ENCODE measurements at regions not wholly inside any gene's neighbourhood (a gene's known extent, or its start where the extent isn't known, plus 50 kb on each side); places are given as distances from the start of the nearest gene placed in this dataset.
A peak's percentile ranks its signal among the peaks of the same experiment; 100 is the strongest.
"Not testable (repeated sequence)": the region's sequence is repeated elsewhere in the genome, so short reads cannot be mapped to it uniquely, and the experiment has no call there.

DNA sequence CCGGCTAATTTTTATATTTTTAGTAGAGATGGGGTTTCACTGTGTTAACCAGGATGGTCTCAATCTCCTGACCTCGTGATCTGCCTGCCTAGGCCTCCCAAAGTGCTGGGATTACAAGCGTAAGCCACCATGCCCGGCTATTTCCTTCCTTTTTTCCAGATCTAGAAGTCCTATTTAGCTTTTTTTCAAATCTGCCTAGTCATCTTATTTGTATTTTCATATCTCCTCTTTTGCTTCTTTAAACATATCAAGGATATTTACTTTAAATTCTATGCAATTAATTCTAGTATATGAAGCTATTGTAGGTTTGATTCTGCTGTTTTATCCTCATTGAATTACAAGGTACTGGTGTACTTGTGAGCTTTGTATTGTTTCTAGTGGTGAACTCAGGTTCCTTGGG lies 119.1 kb downstream of the MACIR start:
- not testable (repeated sequence) for DNase-seq (ENCODE audit: low spot score)

DNA sequence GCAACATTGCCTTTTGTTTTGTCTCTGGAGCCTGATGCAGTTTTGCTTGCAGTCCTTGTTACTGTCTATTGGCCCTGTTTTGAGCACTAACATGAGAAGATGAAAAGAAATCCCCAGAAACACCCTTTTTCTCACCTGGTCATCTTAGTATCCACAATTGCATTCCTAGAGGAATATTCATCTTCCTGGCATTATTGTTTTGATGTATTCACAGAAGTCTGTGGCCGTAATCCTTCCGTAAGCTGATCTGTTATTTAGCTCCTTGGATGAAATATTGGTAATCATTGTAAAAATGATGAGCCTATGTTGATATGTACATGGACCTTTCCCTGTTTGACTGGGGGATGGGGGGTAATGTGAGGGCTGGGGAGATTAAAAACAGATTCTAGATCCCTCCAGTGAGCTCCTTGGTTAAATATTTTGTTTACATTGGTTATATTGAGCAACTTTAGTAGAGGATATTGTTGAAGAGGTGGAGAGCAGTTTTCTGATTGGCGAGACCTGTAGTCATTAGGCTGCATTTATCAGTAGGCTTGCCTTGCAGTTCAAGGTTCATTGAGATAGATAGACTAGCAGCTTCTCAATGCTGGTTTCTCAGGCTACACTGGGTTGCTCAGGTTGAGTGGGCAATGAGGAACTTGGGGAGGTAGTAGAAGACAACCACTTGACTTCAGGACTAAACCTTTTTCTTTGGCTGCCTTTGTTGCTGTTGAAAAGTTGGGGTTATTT lies 117.5 kb downstream of the MACIR start:
- DNase-seq (ENCODE audit: low spot score), result peak; percentile 6

DNA sequence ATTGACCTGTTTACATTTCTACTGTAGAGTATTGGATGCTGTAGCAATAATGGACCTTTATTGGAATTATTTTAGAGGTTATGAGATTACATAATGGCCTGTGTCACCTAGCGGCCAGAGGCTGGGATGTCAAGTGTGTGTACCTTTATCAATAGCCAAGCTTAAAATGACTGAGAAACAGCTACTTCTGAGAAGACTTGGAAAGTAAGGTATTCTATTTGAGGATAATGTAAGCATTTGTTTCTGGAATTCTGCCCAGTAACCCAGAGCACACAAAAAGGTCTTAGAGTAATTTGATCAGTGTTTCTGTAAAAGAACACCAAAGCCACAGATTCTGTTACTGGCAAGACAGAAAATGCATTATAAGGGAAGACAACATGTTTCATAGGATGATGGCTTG lies 116.8 kb downstream of the MACIR start:
- peak; percentile 7 for DNase-seq (ENCODE audit: low spot score)

DNA sequence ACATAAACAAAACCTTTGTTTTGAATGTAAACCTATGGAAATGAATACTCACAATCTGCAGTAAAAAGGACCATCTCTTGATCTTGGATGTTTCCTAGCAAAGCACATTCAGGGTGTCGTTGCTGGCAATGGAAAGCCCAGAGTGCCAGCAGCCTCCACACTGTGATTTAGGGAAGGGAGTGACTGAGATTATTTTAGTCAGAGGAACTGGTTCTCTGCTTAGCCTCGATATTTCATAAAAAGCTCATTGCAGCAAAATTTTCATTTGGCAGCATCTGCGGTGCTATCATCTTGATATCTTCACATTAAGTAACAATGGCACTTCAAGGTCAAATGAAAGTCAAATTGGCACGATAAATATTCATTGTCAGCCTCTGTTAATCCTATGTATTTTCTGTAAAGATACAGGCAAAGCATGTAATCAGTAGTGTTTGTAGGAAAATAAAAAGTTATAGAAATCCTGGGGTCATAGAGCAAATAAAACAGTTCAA lies 116.0 kb downstream of the MACIR start:
- DNase-seq (ENCODE audit: low spot score), result no peak

DNA sequence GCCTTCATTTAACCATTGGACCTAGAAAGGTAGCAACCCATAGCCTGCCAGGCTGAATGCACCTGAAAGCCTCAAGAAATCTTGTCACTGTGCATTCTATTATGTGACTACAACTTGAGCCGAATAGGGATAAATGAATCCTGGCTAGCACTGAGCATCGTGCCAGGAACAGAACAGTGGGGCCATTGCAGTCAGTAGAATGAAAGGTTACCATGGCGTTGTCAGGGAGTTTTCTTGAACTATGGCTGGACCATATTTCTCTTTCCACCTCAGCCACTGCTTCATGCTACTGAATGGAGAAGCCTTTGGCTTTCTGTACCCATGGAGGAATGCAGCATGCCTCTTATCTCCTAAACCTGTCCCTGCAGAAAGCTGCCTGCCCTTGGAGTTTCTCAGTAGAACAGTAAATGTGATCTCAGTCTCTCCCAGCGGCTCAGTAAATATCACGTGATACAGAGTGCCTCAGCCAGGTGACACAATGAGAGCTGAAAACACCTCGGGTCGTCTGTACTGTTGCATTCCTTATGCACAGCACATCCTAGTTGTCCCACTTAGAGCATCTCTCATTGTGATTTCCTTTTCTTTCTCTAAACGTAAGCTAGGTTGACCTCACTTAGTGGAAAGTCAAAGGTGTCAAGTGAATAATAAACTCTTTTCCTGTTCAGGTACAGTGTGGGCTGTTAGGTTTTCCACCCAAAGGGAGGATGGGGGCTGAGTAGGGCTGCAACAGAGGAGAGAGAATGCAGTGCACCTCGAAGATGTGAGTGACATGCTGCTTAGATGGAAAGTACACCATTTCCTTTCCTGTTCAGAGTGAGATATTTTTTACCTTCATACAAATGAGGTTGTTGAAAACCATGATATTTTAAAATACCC lies 115.3 kb downstream of the MACIR start:
- no peak for DNase-seq (ENCODE audit: low spot score)

DNA sequence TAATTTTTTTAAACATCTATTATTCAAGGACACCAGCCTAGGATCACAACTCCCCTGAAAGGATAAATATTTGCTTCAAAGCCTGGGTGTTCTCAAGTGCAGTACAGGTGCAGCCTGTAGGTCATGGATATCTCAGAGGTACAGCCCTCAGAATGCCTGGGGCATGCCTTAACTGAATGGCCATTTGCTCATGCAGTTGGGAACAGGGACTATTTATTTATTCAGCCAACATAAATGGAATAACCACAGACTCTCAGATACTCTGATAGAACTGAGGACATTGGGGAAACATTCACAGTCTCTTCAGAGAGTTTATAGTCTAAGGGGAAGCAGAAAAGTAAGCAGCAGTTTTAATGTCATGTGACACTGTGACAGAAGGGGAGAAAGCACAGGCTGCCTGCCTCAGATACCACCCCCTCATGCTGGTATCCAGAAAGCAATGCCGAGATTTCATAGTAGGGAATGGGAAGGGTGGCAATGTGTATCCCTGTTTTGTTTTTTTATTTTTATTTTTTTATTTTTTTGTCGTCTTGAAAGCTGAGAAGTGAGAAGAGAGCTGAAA lies 112.6 kb downstream of the MACIR start:
- no peak for DNase-seq (ENCODE audit: low spot score)

DNA sequence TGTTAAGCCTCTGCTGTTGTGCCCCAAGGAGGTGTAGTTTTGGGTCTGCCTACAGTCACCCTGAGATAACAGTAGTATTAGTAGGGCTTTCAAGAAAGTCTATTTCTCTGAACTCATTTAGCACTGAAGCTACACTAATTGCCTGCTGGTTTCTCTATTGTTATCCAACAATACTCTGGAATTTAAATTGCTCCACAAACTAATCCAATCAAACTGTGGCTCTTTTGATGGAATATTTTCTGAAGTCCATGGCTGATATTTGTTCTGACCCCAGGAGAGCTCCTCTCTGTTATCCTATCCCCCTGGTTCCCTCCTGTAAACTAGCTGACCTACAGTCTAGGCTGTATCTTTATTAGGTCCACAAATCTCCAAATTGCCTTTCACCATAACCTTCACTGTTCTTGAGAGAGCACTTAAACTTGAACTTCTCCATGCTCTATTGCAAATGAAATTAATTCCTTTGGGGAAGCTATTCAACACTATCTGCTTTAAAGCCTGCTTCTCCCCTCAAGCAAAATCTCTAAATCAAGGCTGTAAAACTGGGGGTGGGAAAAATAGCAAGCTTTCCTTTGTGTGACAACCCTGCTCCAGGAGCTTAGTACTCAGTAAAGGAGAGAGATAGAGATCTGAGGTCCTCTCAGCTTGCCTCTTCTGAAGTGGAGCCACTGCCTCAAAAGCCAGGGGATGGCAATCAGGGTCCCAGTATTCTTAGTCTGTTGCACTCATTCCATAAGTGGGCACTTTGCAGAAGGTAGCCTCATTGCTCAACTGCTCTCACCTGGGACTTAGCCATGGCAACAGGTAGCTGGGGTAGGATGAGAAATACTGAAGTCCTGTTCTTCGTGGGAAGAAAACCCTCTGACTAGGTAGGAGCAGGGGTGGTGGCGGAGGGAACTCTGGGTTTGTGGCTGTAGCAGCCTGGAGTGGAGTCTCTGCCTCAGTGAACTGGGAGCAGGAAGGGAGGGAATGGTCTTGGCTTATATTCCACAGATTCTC lies 110.9 kb downstream of the MACIR start:
- no peak for DNase-seq (ENCODE audit: low spot score)

DNA sequence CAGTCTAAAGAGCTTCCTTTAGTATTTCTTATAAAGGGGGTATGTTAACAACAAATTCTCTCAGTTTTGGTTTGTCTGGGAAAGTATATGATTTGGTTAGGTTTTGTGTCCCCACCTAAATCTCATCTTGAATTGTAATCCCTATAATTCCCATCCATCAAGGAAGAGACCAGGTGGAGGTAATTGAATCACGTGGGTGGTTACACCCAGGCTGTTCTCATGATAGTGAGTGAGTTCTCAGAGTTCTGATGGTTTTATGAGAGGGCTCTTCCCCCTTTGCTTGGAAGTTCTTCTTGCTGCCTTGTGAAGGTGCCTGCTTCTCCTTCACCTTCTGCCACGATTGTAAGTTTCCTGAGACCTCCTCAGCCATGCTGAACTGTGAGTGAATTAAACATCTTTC lies 109.1 kb downstream of the MACIR start:
- no peak for DNase-seq (ENCODE audit: low spot score)

DNA sequence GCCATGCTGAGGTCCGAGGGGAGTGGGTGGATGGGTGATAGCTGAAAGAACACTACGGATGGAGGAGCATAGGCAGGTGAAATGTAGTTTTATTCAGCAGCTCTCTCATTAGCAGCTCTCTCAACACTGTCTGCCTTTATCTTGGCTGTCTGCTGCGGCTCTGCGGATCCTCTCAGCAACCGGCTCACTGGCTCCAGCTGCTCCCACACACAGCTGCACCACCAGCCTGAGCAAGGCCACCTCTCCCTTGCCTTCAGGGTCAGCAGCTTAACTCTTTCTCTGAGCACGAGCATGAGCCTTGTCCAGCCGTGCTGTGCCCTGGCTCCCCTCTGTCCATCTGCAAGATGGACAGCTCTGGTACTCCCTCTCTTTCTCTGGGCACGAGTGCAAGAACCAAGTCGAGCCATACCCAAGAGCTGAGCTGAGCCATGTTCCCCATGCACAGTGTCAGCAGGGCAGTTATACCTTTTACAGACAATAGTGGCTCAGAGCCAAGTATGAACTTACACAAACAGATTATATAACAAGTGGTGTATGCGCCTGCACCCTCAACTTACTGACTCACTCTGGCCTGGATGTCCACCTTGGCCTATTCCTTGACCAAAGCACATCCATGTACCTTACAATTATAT lies 108.5 kb downstream of the MACIR start:
- DNase-seq (ENCODE audit: low spot score), result no peak

DNA sequence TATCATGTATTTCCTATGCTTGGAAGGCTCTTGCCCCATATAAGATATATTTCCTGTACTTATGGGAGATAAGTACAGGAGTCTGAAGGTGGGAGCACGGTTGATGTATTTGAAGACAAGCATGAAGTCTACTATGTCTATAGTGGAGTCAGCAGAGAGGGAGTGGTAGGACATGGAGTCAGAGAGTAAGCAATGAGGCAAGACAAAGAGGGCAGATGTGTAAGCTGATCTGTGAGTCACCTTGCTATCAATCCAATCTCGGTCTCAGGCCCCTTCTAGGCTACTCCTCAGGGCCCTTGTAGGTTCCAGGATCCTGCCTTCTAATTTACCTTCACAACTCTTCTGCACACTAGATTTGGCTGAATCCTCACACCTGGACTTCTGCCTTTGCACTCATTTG lies 105.5 kb downstream of the MACIR start:
- no peak for DNase-seq (ENCODE audit: low spot score)

DNA sequence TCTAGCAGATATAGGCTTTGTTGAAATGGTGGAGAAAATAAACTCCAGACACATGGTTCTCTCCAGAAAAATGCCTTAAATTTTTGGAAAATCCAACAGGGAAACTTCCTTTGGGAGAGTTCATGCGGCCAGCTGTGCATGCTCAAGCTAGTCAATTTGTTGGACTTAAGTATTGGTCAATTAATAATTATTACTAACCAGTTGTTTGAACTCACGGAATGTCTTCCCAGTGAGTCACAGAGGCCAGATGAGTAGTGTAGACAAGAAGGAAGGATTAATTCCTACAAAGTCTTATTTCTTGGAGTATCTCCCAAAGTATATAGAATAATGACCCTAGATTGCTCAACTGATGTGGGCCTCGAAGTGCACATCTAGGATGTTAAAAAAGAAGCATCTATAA lies 103.6 kb downstream of the MACIR start:
- no peak for DNase-seq (ENCODE audit: low spot score)

DNA sequence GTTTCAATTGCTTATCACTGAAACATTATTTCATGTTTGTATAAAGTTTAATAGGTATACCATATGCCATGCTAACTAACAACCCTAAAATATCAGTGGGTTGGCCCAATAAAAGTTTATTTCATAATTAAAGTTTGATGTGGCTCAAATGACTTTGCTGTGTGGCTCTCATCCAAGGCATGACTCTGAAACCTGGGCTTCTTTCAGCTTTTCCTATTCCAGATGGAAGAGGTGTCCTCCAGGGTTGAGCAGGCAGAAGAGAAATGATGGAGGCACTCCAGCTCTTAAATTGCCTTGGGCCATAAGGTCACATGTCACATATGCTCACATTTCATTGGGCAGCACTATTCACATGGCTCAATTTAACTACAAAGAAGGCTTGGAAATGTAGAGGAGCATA lies 101.9 kb downstream of the MACIR start:
- DNase-seq (ENCODE audit: low spot score), result no peak

DNA sequence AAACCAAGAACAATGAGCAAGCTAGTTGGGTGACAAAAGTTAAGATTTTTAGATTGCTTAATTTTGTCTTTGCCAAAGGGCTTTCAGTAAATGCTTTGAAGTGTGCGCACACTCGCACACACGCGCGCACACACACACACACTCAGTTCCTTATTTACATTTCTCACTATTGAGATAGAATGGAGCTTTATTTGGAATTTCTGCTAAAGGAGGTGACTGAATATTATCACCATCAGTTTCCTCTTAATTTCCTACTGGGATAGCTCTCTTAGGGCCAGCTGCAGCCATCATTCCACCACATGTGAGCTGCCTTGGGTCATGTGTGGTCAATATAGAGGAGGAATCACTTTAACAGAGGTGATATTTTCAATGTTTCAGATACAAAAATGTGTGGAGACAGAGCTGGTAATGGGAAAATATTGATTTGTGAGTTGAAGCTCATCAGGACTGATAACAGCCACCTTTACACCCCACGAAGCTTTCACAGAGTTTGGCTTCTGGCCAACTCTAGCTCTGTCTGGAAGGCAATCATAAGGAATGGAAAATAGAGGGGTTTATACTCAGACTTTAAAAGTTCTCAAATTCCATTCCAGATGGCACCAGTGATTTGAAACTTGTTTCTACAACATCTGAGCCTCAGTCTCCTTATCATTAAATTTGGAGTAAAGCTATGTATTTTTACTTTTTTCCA lies 99.9 kb downstream of the MACIR start:
- DNase-seq (ENCODE audit: low spot score), result no peak

DNA sequence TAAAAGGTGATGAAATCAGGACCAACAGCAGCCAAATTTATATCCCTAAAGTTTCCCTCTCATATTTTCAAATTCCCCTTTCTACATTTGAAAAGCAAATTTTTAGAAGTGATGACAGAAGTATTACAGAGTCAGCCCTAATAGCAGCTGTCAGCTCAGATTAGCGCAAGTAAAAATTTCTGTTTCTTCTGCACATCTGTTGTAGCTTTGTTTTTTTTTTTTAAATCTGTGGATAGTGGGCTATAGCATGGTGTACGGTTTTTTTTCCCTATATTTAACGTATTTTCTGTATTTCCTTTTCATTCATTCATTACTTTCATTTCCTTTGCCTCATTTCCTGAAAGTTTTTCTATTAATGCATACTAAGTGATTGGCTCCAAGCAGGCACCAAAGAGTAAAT lies 99.1 kb downstream of the MACIR start:
- DNase-seq (ENCODE audit: low spot score), result no peak

DNA sequence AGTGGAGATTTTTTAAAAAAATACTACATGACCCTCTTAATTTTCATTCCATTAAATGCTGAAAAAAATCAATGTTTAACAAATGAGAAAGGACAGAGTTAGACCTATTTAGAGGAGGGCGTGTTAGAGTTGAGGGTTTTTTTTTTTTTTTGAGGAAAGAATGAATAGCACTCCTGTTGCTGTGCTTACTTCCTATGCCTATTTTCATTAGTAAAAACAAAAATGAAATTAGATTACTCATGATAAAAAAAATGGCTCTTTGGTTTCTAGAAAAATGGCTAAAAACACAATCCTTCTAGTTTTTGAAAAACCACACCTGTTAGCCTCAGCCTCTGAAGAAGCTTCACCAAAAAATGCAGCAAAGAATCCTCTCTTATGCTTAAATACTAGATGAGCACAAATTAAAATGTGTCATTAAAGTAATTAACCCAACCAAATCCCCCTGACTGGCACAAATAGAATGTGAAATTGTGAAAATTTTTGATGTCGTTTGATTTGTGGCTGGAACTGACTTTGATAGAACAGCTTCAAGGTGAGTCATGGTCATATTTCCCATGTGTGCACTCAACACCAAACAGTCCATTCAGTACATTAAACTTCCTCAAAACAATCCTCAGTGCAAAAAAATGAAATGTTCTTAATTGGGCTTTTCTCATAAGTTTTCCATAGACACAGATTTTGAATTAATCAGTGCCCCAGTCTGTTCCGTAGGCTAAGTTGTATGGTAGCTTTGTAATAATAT lies 98.0 kb downstream of the MACIR start:
- DNase-seq (ENCODE audit: low spot score), result no peak

DNA sequence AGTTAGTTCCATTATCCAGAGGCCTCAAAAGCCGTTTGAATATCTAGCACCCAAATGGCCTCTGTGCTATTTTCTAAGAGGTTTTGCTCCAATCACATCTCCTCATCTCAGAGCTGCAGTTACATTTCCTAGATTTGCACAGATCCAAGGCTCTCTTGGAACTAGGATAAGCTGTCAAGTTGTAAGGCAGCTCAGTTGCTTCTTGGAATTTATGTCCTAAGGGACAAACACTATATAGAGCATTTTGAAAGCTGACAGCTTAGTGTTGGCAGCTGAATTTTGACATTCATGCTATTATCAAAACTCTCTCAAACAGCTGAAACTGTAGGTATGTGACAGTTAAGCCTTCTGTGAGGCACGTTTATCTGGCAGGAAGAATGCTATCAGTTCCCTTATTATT lies 97.0 kb downstream of the MACIR start:
- no peak for DNase-seq (ENCODE audit: low spot score)

DNA sequence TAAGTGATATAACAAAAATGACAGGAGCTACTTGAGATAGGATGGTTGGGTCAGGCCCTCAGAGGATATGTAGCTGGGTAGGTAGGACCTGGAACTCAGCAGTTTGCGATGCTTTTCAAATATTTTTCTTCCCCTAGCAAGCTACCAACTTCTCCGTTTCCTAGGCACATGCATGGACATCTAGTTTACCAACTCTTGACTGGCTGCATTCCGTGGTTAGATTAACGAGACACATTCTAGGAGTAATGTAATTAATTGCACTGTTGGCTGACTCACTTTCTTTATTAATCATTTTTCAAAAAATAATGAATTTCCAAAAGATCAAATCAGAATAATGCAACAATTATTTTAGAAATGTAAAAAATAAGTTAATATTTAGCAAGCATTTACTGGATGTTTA lies 95.9 kb downstream of the MACIR start:
- DNase-seq (ENCODE audit: low spot score), result no peak

DNA sequence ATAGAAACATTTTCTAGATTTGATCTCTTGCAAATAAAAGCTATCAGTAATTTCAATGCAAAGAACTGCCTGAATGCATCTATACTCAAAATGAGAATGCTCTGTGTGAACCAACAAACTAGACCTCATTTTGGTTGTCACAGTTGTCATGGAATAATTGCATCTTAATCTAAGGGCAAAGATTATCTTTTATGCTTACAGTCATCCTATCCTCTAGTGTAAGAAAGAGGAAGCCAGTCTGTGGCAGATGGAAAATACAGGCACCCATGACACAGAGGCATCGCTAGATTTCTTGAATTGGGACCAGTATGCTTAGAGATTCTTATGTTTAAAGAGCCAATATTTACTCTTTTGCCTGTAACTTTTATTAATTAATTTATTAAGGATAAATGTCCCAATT lies 95.0 kb downstream of the MACIR start:
- no peak for DNase-seq (ENCODE audit: low spot score)

DNA sequence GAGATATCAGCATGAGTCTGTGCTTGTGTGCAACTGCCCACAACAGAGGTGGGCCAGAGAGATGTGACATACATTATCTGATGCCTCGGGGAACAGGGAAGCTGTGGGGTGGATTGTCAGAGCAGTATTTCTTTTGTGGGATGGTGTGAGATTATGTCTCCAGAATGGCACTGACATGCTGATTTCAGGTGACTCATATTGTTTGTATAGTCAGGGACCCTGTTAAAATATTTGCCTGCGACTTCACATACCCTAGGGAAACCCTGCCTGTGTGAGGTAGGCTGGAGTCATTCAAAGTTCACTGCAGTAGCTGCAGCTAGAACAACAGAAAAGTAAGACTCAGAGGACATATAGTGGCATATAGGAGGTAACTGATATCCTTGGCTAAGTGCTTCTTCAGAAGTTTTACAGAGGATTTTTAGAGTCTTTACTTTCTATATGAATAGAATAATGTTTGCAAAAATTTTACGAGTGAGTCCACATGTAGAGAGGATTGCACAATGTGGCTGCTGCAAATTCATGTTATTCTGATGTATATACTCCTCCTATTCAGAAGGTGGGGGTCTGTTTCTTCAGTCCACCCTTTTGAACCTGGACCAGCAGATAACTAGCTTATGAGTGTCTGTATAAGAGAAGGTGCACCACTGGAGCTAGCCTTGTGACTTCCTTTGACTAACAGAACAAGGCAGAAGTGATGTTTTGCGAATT lies 89.3 kb downstream of the MACIR start:
- no peak for DNase-seq (ENCODE audit: low spot score)

All from NAMALWA (cell line).